ENCODE measurements at regions not wholly inside any gene's neighbourhood (a gene's known extent, or its start where the extent isn't known, plus 50 kb on each side); places are given as distances from the start of the nearest gene placed in this dataset.

- no peak for FAIRE-seq
Observed at GRCh38 chr10:117721873-117722272, 179.3 kb downstream of the EMX2 start.

GRCh38 chr10:117723343-117723742, 180.8 kb downstream of the EMX2 start:
- FAIRE-seq, result no peak

- no peak for FAIRE-seq
Observed at GRCh38 chr10:117725993-117726392, 183.4 kb downstream of the EMX2 start.

- FAIRE-seq, result no peak
Observed at GRCh38 chr10:117726596-117727295, 184.2 kb downstream of the EMX2 start.

- no peak for FAIRE-seq
Observed at GRCh38 chr10:117727421-117727820, 184.9 kb downstream of the EMX2 start.

DNA sequence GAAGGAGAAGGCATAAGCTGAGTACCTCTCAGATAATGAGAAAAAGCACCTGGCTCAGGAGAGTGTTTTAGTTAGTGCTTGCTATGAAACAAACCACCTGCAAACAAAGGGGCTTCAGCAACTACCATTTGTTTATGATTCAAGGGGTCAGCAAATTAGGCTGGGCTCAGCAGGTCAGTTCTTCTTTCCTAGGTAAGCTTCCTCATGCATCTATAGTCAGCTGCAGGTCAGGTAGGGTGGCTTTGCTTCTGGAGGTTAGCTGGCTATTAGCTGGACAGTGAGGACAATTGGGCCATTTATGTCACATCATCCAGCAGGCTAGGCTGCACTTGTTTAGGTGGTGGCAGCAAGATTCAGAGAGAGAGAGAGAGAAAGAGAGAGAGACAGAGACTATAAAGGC, 185.5 kb downstream of the EMX2 start:
- no peak for FAIRE-seq

DNA sequence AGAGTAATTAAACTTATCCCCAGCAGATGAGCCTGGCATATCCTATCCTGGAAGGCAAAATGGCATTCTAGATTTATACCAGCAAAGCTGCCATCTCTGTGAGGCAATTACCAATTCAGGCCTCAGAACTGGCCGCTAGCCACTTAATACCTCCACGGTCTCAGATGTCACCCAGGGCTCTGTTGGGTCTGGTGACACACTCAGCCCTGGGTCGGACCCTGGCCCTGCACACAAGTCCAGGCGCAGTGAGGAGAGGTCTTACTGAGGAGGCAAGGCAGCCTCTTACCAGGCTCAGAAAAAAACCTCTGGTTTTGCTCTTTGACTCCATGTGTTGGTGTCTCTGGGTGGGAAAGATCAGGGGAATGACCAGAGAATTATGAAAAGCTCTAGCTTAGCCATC, 186.6 kb downstream of the EMX2 start:
- FAIRE-seq, result no peak

DNA sequence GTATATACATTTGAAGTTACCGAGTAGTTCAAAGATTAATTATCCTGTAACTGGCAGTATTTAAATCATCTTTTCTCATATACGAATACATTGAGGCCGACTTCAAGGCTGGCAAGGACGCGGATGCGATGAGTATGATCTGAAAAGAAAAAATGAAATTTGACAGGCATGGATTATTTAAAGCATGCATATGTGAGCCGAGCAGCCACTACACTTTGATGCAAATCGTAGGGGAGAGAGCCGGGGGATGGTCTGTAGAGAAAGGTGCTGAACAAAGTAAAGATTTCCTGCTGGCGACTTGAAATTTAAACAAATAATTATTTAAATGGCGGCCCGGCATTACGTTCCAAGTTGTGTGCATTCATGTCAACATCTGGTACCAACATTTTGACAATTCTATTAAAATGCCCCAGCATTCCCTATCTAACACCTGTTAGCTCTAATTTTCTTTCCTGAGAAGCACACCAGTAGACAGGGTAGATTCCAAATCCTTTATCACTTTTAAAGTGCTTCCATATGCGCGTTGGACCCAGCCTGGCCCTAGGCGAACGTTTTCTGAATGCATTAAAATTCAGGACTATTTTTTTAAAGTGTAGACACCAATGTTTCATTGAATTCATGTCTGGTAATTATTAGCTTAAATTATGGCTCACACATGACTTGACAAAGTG, 188.7 kb downstream of the EMX2 start:
- no peak for FAIRE-seq

DNA sequence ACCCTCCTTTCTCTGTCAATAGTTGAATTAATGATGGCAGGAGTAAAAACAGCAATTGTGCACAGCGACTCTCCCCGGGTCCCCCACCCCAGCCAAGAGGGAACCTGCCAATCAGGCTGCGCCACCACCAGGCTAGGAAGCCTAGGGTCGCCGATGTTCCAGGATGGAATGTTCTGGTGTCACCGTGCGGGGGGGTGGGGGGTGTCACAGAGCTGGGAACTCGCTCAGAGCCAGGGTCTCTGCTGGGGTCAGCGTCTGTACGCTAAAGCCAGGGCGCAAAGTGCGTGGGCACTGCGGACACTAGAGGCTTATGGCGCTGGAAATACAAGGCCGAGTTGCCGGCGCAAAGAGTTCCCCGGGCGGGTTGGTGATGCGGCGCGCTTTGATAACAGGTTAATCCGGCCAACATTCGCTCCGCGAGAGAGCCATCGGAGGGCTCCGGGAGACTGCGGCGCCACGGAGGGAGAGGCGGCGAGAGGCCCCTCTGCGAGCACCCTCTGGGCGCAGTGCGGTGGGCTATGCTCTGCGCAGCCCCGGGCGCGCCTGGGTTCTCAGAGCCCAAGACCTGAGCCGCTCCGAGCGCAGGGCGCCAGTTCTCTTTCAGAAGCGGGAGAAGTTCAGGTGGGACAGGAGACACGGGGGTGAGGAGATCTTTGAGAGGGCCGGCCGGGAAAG, 192.3 kb downstream of the EMX2 start:
- no peak for FAIRE-seq

DNA sequence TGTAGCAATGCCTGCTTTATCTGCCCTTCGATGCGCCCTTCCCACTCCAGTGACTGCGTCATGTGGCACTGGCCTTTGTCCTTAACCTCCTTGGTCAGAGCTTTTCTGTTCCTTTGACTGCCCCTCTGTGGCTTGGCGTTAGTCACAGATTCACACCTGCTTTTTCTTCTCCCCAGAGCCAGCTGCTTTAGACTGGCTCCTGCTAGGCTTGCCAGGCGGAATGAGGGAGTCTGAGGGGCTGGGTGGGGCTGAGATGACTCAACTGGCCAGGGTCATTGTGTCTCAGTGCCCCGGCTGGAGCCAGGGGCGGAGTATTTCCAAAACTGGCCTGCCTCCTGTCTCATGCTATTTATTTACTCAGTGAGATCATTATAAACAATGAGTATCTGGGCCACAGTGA, 194.1 kb downstream of the EMX2 start:
- no peak for FAIRE-seq

- FAIRE-seq, result no peak
Observed at GRCh38 chr10:117740088-117740487, 197.5 kb downstream of the EMX2 start.

- no peak for FAIRE-seq
Observed at GRCh38 chr10:117740691-117741222, 198.2 kb downstream of the EMX2 start.

- FAIRE-seq, result no peak
Observed at GRCh38 chr10:117741524-117741923, 199.0 kb downstream of the EMX2 start.

DNA sequence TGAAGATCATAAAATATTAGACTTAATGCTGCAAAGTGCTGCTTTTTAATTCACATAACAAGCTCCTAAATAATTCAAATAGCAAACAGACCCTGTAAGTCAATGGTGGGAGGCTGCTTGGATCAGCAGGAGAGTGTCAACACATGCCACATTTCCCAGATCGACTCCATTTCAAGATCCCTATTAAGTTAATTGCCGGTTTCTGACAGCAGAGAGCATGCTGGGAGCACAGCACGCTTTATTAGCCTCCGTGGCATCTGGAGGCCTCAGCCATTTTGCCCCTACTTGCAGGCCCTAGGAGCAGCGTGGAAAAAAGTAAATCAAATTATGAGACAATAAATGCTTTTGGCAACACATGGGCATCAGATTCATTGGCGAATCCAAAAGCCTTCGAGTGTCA, 201.0 kb downstream of the EMX2 start:
- no peak for FAIRE-seq

- no peak for FAIRE-seq
Observed at GRCh38 chr10:117745301-117745700, 202.8 kb downstream of the EMX2 start.

GRCh38 chr10:117746541-117747448, 204.2 kb downstream of the EMX2 start:
- FAIRE-seq, result no peak

DNA sequence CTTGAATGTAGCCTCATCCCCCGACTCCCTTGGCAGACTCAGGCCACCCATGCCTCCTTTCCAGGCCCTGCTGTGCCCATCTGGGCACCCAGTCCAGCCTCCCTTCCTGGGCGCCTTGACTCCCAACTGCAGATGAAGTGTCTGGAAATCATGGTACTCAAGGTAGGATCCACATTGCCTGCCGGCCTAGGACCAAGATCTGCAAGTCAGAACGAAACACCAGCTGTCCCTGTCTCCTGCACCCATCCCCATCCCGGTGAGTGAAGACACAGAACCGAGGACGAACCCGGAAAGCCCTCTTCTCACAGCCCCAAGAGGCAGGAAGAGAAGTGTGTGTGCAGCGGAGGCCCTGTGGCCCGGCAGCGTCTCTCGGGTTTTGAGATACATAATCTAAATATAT, 205.1 kb downstream of the EMX2 start:
- no peak for FAIRE-seq

GRCh38 chr10:117748058-117748457, 205.5 kb downstream of the EMX2 start:
- FAIRE-seq, result no peak

GRCh38 chr10:117750616-117751015, 208.1 kb downstream of the EMX2 start:
- no peak for FAIRE-seq

- no peak for FAIRE-seq
Observed at GRCh38 chr10:117751259-117751658, 208.7 kb downstream of the EMX2 start.

DNA sequence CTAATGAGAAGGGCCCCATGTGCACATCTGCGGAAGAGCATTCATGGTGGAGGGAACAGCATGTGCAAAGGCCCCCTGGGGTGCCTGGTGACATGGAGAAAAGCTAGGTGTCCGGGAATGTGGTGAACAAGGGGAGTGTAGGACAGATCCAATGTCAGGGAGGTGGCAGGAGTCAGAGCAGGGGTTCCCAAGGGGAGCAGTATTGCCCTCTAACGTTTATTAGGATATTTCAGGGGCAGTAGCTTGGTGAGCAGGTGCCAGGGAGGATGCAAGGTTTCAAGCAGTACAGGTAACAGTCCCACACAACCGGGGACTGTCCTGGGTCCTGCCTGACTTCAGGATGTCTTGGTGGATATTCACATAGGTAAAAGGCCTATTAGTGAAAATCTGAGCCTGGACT, 209.6 kb downstream of the EMX2 start:
- FAIRE-seq, result no peak

DNA sequence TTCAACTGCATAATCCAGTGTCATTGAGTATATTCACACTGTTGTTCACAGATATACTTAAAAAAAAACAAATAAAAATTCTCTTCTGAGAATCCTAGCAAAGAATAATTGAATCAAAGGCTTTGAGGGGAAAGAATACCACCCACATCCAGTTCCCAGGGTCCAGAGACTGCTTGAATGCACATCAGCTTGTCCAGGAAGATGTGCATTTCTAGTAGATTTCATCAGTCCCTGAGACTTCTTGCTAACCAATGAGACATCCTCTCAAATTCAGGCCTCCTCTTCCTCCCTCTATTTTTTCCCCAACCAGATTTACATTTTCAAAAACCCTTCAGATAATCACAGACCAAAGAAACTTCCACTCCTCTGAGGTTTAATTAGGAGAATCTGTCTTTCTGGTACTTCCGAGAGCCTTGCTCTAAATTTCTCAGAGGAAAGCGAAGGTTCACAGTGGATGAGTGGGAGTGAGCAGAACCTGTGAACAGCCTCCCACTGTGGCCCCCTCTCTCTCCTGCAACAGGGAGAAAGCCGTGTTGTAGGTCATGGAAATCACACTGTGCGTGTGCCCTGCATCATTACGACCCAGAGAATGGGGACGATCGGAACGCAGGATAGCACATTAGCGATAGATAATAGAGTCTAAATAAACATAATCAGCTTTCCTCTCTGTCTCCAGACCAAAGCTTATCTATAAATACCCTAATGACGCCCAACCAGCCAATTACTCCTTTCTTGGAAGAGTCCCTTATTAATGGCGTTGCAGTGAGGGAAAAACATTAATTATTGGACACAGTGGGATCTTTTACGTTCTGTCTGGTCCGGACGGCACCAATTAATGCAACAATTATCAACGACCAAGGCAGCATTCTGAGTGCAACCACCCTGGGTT, 212.5 kb downstream of the EMX2 start:
- FAIRE-seq, result no peak
